ENCODE measurements at regions not wholly inside any gene's neighbourhood (a gene's known extent, or its start where the extent isn't known, plus 50 kb on each side); places are given as distances from the start of the nearest gene placed in this dataset.

GRCh38 chr7:7118822-7119221 lies 63.5 kb upstream of the C1GALT1 start:
- DNase-seq: no peak

- no peak for DNase-seq
Observed at GRCh38 chr7:7119729-7120128, 62.6 kb upstream of the C1GALT1 start.

GRCh38 chr7:7122033-7122478 lies 60.3 kb upstream of the C1GALT1 start:
- DNase-seq: no peak

- DNase-seq: no peak
Observed at GRCh38 chr7:7122701-7123281, 59.6 kb upstream of the C1GALT1 start.

- no peak for DNase-seq
Observed at GRCh38 chr7:7125963-7126362, 56.4 kb upstream of the C1GALT1 start.

- no peak for DNase-seq
Observed at GRCh38 chr7:7127773-7128172, 54.6 kb upstream of the C1GALT1 start.

GRCh38 chr7:7129381-7129780 lies 53.0 kb upstream of the C1GALT1 start:
- no peak for DNase-seq

GRCh38 chr7:7131273-7131672 lies 51.1 kb upstream of the C1GALT1 start:
- no peak for DNase-seq
